Activated T-cell treated with anti-CD3 and anti-CD28 coated beads, Interleukin-2, amount 50 U/mL, for 48 hours (primary cell): ENCODE measurements at regions not wholly inside any gene's neighbourhood (a gene's known extent, or its start where the extent isn't known, plus 50 kb on each side); places are given as distances from the start of the nearest gene placed in this dataset.

Experiments used
- DNase-seq, 2 experiments: peaks; one replicate each; pipeline ENCODE4 v3.0.0-alpha.2; 2020

- no peak for DNase-seq
Observed at GRCh38 chr5:125014202-125014601, 267.8 kb upstream of the ZNF608 start.

GRCh38 chr5:125017796-125018195 is 271.4 kb upstream of the ZNF608 start:
- no peak for DNase-seq

GRCh38 chr5:125023673-125024072 is 277.2 kb upstream of the ZNF608 start:
- DNase-seq = no peak

- no peak for DNase-seq
Observed at GRCh38 chr5:125026867-125027731, 280.7 kb upstream of the ZNF608 start.

- DNase-seq = no peak
Observed at GRCh38 chr5:125032286-125032685, 285.8 kb upstream of the ZNF608 start.

GRCh38 chr5:125033602-125034001 is 287.2 kb upstream of the ZNF608 start:
- no peak for DNase-seq

- DNase-seq = no peak
Observed at GRCh38 chr5:125034331-125034730, 287.9 kb upstream of the ZNF608 start.

- no peak for DNase-seq
Observed at GRCh38 chr5:125036494-125036893, 290.1 kb upstream of the ZNF608 start.

- DNase-seq = no peak
Observed at GRCh38 chr5:125037020-125037419, 290.6 kb upstream of the ZNF608 start.

GRCh38 chr5:125037530-125037929 is 291.1 kb upstream of the ZNF608 start:
- DNase-seq = no peak

- DNase-seq = no peak
Observed at GRCh38 chr5:125038477-125038876, 292.0 kb upstream of the ZNF608 start.

- DNase-seq = no peak
Observed at GRCh38 chr5:125041798-125042197, 295.4 kb upstream of the ZNF608 start.

- no peak for DNase-seq
Observed at GRCh38 chr5:125042261-125042890, 295.9 kb upstream of the ZNF608 start.

GRCh38 chr5:125043781-125044391 is 297.4 kb upstream of the ZNF608 start:
- DNase-seq = no peak

GRCh38 chr5:125044491-125045282 is 298.2 kb upstream of the ZNF608 start:
- no peak for DNase-seq

GRCh38 chr5:125045646-125046045 is 299.2 kb upstream of the ZNF608 start:
- DNase-seq = no peak

- no peak for DNase-seq
Observed at GRCh38 chr5:125046838-125047237, 300.4 kb upstream of the ZNF608 start.

GRCh38 chr5:125047871-125048270 is 301.4 kb upstream of the ZNF608 start:
- no peak for DNase-seq

GRCh38 chr5:125049721-125050702 is 303.6 kb upstream of the ZNF608 start:
- no peak for DNase-seq

GRCh38 chr5:125050926-125051325 is 304.5 kb upstream of the ZNF608 start:
- DNase-seq = no peak

GRCh38 chr5:125052584-125052983 is 306.1 kb upstream of the ZNF608 start:
- no peak for DNase-seq

GRCh38 chr5:125053179-125053578 is 306.7 kb upstream of the ZNF608 start:
- DNase-seq = no peak
